BLaER1 treated with 17β-estradiol and CSF1 and Interleukin-3, amounts not matched to agents 10 nM and 100 nM (cell line): ENCODE measurements at regions not wholly inside any gene's neighbourhood (a gene's known extent, or its start where the extent isn't known, plus 50 kb on each side); places are given as distances from the start of the nearest gene placed in this dataset.

Experiments
- H3K27ac ChIP-seq, 11 experiments: shearing (Covaris generic); formaldehyde crosslinking; 2 replicates each; pipeline ENCODE4 v1.8.1; 2022
- H3K27me3 ChIP-seq, 11 experiments: shearing (Covaris generic); formaldehyde crosslinking; 2 replicates each; pipeline ENCODE4 v1.8.1; 2022
- H3K36me3 ChIP-seq, 11 experiments: shearing (Covaris generic); formaldehyde crosslinking; 2 replicates each; pipeline ENCODE4 v1.8.1; 2022
- H3K4me1 ChIP-seq, 10 experiments: shearing (Covaris generic); formaldehyde crosslinking; 2 replicates each; pipeline ENCODE4 v1.8.1; 2022
- H3K4me2 ChIP-seq, 11 experiments: shearing (Covaris generic); formaldehyde crosslinking; 2 replicates each; pipeline ENCODE4 v1.8.1; 2022
- H3K4me3 ChIP-seq, 10 experiments: shearing (Covaris generic); formaldehyde crosslinking; 2 replicates each; pipeline ENCODE4 v1.8.1; 2022
- H3K9ac ChIP-seq, 11 experiments: shearing (Covaris generic); formaldehyde crosslinking; 2 replicates each; pipeline ENCODE4 v1.8.1; 2022
- H3K9me3 ChIP-seq, 11 experiments: shearing (Covaris generic); formaldehyde crosslinking; replicated peaks in 1 of 11; 2 replicates each; pipeline ENCODE4 v1.8.1; 2022
- H4K20me1 ChIP-seq, 11 experiments: shearing (Covaris generic); formaldehyde crosslinking; 2 replicates each; pipeline ENCODE4 v1.8.1; 2022
- Cebpa-rat ChIP-seq, 11 experiments: shearing (Covaris generic); IDR thresholded peaks; 2 replicates each; pipeline ENCODE4 v1.8.1; 2022

DNA sequence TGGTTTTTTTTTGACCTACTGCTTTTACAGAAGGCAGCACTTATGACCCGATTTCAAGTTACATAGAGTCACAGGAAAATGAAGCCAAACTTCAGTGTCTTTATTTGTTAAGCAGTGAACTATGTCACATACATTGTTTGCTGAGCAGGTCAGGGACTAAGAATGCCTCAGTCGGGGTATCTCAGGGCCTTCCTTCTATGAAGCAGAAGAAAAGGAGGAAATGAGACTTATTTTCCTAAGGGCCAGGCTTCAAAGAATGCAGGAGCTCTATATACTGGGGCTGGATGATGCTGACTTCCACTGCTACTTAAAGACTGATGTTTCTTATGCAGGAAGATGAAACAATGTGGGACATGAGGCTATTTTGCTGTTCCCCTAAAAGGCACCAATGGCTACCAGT lies 558.4 kb upstream of the IGFBP7 start:
- no peak for TF ChIP-seq Cebpa-rat (IDR thresholded peaks at IDR 0.05)
- H3K9ac ChIP-seq, result no peak overlapping the region

DNA sequence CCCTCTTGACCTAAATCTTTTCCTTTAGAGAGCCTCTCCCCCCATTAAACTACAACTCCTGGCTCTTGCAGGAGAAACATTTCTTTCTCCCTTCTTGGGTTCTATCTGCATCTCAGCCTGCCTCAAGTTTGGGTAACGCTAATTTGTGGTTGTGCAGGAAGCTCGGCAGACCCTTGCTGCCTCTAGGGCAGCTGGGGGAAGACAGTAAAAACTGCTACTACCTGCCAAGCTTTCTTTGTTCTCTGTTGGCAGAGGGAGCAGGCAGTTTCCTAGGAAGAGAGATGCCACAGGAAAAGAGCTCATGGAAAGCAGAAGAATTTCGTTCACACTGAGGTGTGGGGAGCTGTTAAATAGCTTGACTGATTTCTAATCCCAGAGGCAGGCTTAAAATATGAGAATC lies 555.6 kb upstream of the IGFBP7 start:
- Histone ChIP-seq H3K4me1 (no peaks in the 10 kb centered on the region), H3K36me3 (no peaks in the 10 kb centered on the region), H3K9me3 (no peaks in the 10 kb centered on the region), H3K27me3 (no peaks in the 10 kb centered on the region), H3K27ac (no peak overlapping the region), H3K9ac (no peak overlapping the region), H3K4me3 (no peak overlapping the region), H4K20me1 (no peaks in the 10 kb centered on the region), H3K4me2 (no peak overlapping the region)
- TF ChIP-seq Cebpa-rat (IDR thresholded peaks at IDR 0.05), result no peak

More for the DNA sequence above, 558.4 kb upstream of the IGFBP7 start:
- no peaks in the 10 kb centered on the region for H3K27me3 ChIP-seq
- H3K27ac ChIP-seq, result no peak overlapping the region
- no peaks in the 10 kb centered on the region for H3K36me3 ChIP-seq
- H3K4me1 ChIP-seq, result no peaks in the 10 kb centered on the region
- H3K9me3 ChIP-seq, result no peaks in the 10 kb centered on the region
- no peaks in the 10 kb centered on the region for H4K20me1 ChIP-seq
- H3K4me3 ChIP-seq, result no peak overlapping the region
- H3K4me2 ChIP-seq, result no peak overlapping the region

GRCh38 chr4:57661517-57662090 lies 551.4 kb upstream of the IGFBP7 start:
- H3K4me1 ChIP-seq, result no peaks in the 10 kb centered on the region
- no peak overlapping the region for H3K27ac ChIP-seq
- no peaks in the 10 kb centered on the region for H3K27me3 ChIP-seq
- no peaks in the 10 kb centered on the region for H3K36me3 ChIP-seq
- no peaks in the 10 kb centered on the region for H4K20me1 ChIP-seq
- no peak overlapping the region for H3K4me3 ChIP-seq
- no peak overlapping the region for H3K4me2 ChIP-seq
- no peak overlapping the region for H3K9ac ChIP-seq
- no peak for TF ChIP-seq Cebpa-rat (IDR thresholded peaks at IDR 0.05)
- no peaks in the 10 kb centered on the region for H3K9me3 ChIP-seq

DNA sequence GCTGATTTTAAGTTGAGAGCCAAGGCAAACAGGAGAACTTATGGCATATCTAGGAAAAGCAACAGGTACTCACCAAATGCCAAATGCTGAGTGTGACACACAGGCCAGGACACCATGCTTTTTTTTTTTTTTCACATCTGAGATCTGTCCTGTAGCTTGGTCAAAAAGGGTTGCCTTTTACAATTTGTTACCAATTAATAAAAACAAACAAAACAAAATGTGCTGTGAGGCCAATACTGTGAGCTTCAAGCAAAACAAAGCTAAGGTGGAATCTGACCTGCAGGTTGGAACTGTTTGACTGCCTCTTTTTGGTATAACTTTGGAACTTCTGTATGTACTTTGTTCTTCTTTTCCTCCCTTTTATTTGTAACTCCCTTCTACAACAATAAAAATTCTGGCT lies 548.5 kb upstream of the IGFBP7 start:
- Histone ChIP-seq H4K20me1 (no peaks in the 10 kb centered on the region), H3K27me3 (no peaks in the 10 kb centered on the region), H3K4me1 (no peaks in the 10 kb centered on the region), H3K9me3 (no peaks in the 10 kb centered on the region), H3K27ac (no peak overlapping the region), H3K4me3 (no peak overlapping the region), H3K4me2 (no peak overlapping the region), H3K36me3 (no peaks in the 10 kb centered on the region), H3K9ac (no peak overlapping the region)
- no peak for TF ChIP-seq Cebpa-rat (IDR thresholded peaks at IDR 0.05)

DNA sequence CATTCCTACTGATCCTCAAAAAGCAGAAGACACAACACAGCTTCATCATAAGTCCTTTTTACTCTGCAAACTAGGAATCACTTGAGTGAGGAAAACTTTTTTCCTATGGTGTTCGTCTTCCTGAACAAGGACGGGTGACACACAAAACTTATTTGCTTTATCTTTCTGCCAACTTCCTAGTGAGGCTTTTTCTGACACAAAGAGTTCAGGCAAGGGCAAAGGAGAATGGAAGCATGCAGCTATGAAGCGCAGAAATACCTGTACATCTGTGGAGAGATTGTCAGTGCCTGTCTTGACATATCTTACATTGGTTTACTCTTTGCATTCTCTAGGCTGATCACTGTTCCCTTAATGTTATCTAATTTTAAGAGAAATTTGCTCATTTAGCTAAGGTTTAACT lies 548.0 kb upstream of the IGFBP7 start:
- Histone ChIP-seq H3K27me3 (no peaks in the 10 kb centered on the region), H3K27ac (no peak overlapping the region), H3K9me3 (no peaks in the 10 kb centered on the region), H3K4me2 (no peak overlapping the region), H4K20me1 (no peaks in the 10 kb centered on the region), H3K4me1 (no peaks in the 10 kb centered on the region), H3K4me3 (no peak overlapping the region), H3K9ac (no peak overlapping the region), H3K36me3 (no peaks in the 10 kb centered on the region)
- no peak for TF ChIP-seq Cebpa-rat (IDR thresholded peaks at IDR 0.05)

- Histone ChIP-seq H3K4me1 (no peaks in the 10 kb centered on the region), H3K36me3 (no peaks in the 10 kb centered on the region), H3K4me2 (no peak overlapping the region), H4K20me1 (no peaks in the 10 kb centered on the region), H3K9ac (no peak overlapping the region), H3K27me3 (no peaks in the 10 kb centered on the region), H3K4me3 (no peak overlapping the region), H3K27ac (no peak overlapping the region), H3K9me3 (no peaks in the 10 kb centered on the region)
- TF ChIP-seq Cebpa-rat (IDR thresholded peaks at IDR 0.05), result no peak
These were observed 545.2 kb upstream of the IGFBP7 start for GRCh38 chr4:57655342-57655741.

GRCh38 chr4:57652779-57653178 lies 542.6 kb upstream of the IGFBP7 start:
- Histone ChIP-seq H3K9me3 (no peaks in the 10 kb centered on the region), H3K27me3 (no peaks in the 10 kb centered on the region), H3K27ac (no peak overlapping the region), H3K4me2 (no peak overlapping the region), H3K4me1 (no peaks in the 10 kb centered on the region), H4K20me1 (no peaks in the 10 kb centered on the region), H3K9ac (no peak overlapping the region), H3K36me3 (no peaks in the 10 kb centered on the region), H3K4me3 (no peak overlapping the region)
- no peak for TF ChIP-seq Cebpa-rat (IDR thresholded peaks at IDR 0.05)

- Histone ChIP-seq H4K20me1 (no peaks in the 10 kb centered on the region), H3K27ac (no peak overlapping the region), H3K4me3 (no peak overlapping the region), H3K9me3 (no peaks in the 10 kb centered on the region), H3K4me2 (no peak overlapping the region), H3K4me1 (no peaks in the 10 kb centered on the region), H3K27me3 (no peaks in the 10 kb centered on the region), H3K9ac (no peak overlapping the region), H3K36me3 (no peaks in the 10 kb centered on the region)
- TF ChIP-seq Cebpa-rat (IDR thresholded peaks at IDR 0.05), result no peak
These were observed 530.4 kb upstream of the IGFBP7 start for GRCh38 chr4:57640391-57641100.

GRCh38 chr4:57639561-57640382 lies 529.6 kb upstream of the IGFBP7 start:
- Histone ChIP-seq H3K4me2 (no peak overlapping the region), H3K9ac (no peak overlapping the region), H3K4me1 (no peaks in the 10 kb centered on the region), H3K36me3 (no peaks in the 10 kb centered on the region), H3K9me3 (no peaks in the 10 kb centered on the region), H3K4me3 (no peak overlapping the region), H3K27ac (no peak overlapping the region), H3K27me3 (no peaks in the 10 kb centered on the region), H4K20me1 (no peaks in the 10 kb centered on the region)
- TF ChIP-seq Cebpa-rat (IDR thresholded peaks at IDR 0.05), result no peak

DNA sequence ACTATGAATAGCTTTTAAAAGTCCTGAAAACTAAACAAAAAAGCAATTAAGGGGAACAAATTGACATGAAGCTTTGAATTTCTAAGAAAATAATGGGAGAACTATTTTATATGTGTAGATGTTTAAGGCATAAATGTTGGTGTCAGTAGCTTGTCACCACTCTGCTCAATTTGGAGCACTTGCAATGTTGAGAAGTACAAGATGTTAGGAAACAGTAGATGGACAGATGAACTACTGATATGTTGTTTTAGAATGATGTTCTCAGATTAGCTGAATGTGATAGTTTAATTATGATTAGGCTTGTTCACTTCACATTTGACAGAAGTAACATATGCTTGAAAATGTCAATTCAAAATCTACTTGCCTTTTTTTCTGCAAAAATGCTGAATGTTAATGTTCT lies 525.7 kb upstream of the IGFBP7 start:
- Histone ChIP-seq H3K4me3 (no peak overlapping the region), H4K20me1 (no peaks in the 10 kb centered on the region), H3K27me3 (no peaks in the 10 kb centered on the region), H3K27ac (no peak overlapping the region), H3K4me1 (no peaks in the 10 kb centered on the region), H3K9me3 (no peaks in the 10 kb centered on the region), H3K9ac (no peak overlapping the region), H3K4me2 (no peak overlapping the region), H3K36me3 (no peaks in the 10 kb centered on the region)
- no peak for TF ChIP-seq Cebpa-rat (IDR thresholded peaks at IDR 0.05)
